ENCODE measurements at regions not wholly inside any gene's neighbourhood (a gene's known extent, or its start where the extent isn't known, plus 50 kb on each side); places are given as distances from the start of the nearest gene placed in this dataset.

- no peaks in the 10 kb centered on the region for H3K27me3 ChIP-seq (ENCODE audit: control insufficient read depth in 2 of 2, insufficient read depth in 2 of 2, low read length in 2 of 2)
- WGBS (ENCODE audit: insufficient coverage), result 100% methylated on average over 5 of the region's 6 CpGs
- Mint-ChIP-seq H3K4me1 (no peaks in the 10 kb centered on the region), H3K27ac (peak overlapping the region in 1 of 7 donors; percentile 10), H3K9me3 (peaks cover 0 to 2% (median 0%) of the 10 kb centered on the region in 7 donors), H3K36me3 (no peaks in the 10 kb centered on the region), H3K4me3 (no peak overlapping the region), H3K27me3 (ENCODE audit: low read depth in 3 of 3) (peaks cover 0 to 2% (median 2%) of the 10 kb centered on the region in 3 donors)
- H3K79me2 ChIP-seq (ENCODE audit: insufficient read depth, low read length), result no peaks in the 10 kb centered on the region
- no peaks in the 10 kb centered on the region for H3K36me3 ChIP-seq (replicated peaks in 1 of 2; ENCODE audit: control insufficient read depth in 1 of 2, insufficient read depth in 2 of 2, low read length in 2 of 2)
- no peak overlapping the region for H3K4me2 ChIP-seq (replicated peaks; ENCODE audit: extremely low read depth, low read length, poor library complexity, severe bottlenecking)
- no peak overlapping the region for H3K4me3 ChIP-seq (replicated peaks in 1 of 3; ENCODE audit: low read depth in 2 of 3, low read length in 3 of 3)
- H3K9me3 ChIP-seq (replicated peaks in 1 of 2; ENCODE audit: control insufficient read depth in 1 of 2, insufficient read depth in 1 of 2, low read length in 2 of 2), result no peaks in the 10 kb centered on the region
- H3K27ac ChIP-seq (ENCODE audit: low read depth in 1 of 2, low read length in 2 of 2), result no peak overlapping the region
- DNase-seq, result no peak
- no peak for TF ChIP-seq CTCF (IDR thresholded peaks at IDR 0.05)
- H4K20me1 ChIP-seq (ENCODE audit: insufficient read depth, low read length), result no peaks in the 10 kb centered on the region
- no peak overlapping the region for H3K9ac ChIP-seq (ENCODE audit: insufficient read depth, low read length, poor library complexity, severe bottlenecking)
- H2AFZ ChIP-seq (ENCODE audit: insufficient read depth, low read depth, low read length, poor library complexity, severe bottlenecking), result no peak overlapping the region
- intact Hi-C loops (cut with micrococcal nuclease), result no loop called here
- H3K4me1 ChIP-seq (ENCODE audit: control insufficient read depth in 1 of 2, insufficient read depth in 2 of 2, low read length in 2 of 2), result no peaks in the 10 kb centered on the region
Observed at GRCh38 chr7:114310345-114311110, 104.1 kb upstream of the FOXP2 start.

GRCh38 chr7:114309729-114310128, 104.9 kb upstream of the FOXP2 start:
- no peak for DNase-seq
- H3K79me2 ChIP-seq (ENCODE audit: insufficient read depth, low read length), result no peaks in the 10 kb centered on the region
- H3K4me1 Mint-ChIP-seq, result no peaks in the 10 kb centered on the region
- no peaks in the 10 kb centered on the region for H4K20me1 ChIP-seq (ENCODE audit: insufficient read depth, low read length)
- no peaks in the 10 kb centered on the region for H3K36me3 ChIP-seq (replicated peaks in 1 of 2; ENCODE audit: control insufficient read depth in 1 of 2, insufficient read depth in 2 of 2, low read length in 2 of 2)
- H3K9me3 Mint-ChIP-seq, result peaks cover 0 to 3% (median 0%) of the 10 kb centered on the region in 7 donors
- H3K4me3 Mint-ChIP-seq, result no peak overlapping the region
- no peak overlapping the region for H3K27ac ChIP-seq (ENCODE audit: low read depth in 1 of 2, low read length in 2 of 2)
- H3K9ac ChIP-seq (ENCODE audit: insufficient read depth, low read length, poor library complexity, severe bottlenecking), result no peak overlapping the region
- no peaks in the 10 kb centered on the region for H3K27me3 ChIP-seq (ENCODE audit: control insufficient read depth in 2 of 2, insufficient read depth in 2 of 2, low read length in 2 of 2)
- TF ChIP-seq CTCF (IDR thresholded peaks at IDR 0.05), result no peak
- intact Hi-C loops (cut with micrococcal nuclease), result no loop called here
- no peaks in the 10 kb centered on the region for H3K9me3 ChIP-seq (replicated peaks in 1 of 2; ENCODE audit: control insufficient read depth in 1 of 2, insufficient read depth in 1 of 2, low read length in 2 of 2)
- no peak overlapping the region for H3K4me3 ChIP-seq (replicated peaks in 1 of 3; ENCODE audit: low read depth in 2 of 3, low read length in 3 of 3)
- no peaks in the 10 kb centered on the region for H3K4me1 ChIP-seq (ENCODE audit: control insufficient read depth in 1 of 2, insufficient read depth in 2 of 2, low read length in 2 of 2)
- WGBS (ENCODE audit: insufficient coverage), result 100% methylated on average over 1 of the region's 2 CpGs
- no peak overlapping the region for H3K4me2 ChIP-seq (replicated peaks; ENCODE audit: extremely low read depth, low read length, poor library complexity, severe bottlenecking)
- H3K27ac Mint-ChIP-seq, result no peak overlapping the region
- no peak overlapping the region for H2AFZ ChIP-seq (ENCODE audit: insufficient read depth, low read depth, low read length, poor library complexity, severe bottlenecking)
- H3K27me3 Mint-ChIP-seq (ENCODE audit: low read depth in 3 of 3), result peaks cover 0 to 2% (median 2%) of the 10 kb centered on the region in 3 donors
- H3K36me3 Mint-ChIP-seq, result no peaks in the 10 kb centered on the region
